ENCODE measurements at regions not wholly inside any gene's neighbourhood (a gene's known extent, or its start where the extent isn't known, plus 50 kb on each side); places are given as distances from the start of the nearest gene placed in this dataset.
"Not testable (repeated sequence)": the region's sequence is repeated elsewhere in the genome, so short reads cannot be mapped to it uniquely, and the experiment has no call there.

GRCh38 chr16:29184738-29185438 lies 200.0 kb downstream of the LAT start:
- not testable (repeated sequence) for H3K4me3 Mint-ChIP-seq, H3K4me1 Mint-ChIP-seq, ATAC-seq, H3K27me3 Mint-ChIP-seq, H3K27ac Mint-ChIP-seq, H3K9me3 Mint-ChIP-seq, DNase-seq

DNA sequence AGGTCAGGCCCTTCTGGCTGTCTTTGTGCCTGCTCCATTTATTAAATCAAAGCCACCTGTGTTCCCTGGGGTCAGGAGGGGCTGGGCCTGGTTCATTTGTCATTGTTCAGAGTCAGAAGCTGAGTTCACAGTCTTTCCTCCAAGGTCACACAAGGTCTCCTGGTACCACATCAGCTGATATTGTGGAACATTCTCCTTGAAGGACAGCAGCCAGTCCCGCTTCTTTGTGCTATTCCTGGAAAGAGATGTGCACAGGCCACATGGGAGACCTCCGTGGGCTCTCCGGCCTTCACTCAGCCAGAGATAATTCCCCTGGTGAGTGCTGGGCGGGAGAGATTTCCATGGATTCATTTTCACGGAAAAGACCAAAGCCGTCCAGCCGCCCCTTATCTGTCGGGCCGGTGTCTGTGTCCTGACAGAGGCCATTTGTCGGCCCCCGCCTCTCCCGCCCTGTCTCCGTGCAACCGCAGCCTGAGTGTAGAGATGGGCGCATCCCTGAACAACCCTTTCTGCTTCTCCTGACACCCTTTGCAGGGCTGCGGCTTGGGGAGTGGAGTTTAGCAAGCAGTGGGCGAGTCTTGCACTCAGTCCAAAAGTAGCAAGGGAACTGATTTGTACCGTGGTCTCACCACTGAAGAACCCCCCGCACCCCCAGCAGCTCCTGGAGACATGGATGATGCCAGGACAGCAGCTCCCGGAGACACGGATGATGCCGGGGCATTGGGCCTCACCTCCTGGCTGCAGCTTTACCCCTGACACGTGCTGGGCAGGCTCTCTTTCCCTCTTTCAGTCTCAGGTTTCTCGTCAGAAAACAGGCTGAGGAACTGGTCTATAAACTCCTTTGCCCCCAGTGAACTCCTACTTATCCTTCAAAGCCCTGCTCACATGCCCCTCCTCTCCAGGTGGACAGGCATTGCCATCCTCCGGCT lies 198.4 kb downstream of the LAT start:
- DNase-seq, ATAC-seq, H3K9me3 Mint-ChIP-seq, H3K4me1 Mint-ChIP-seq, H3K27me3 Mint-ChIP-seq, H3K4me3 Mint-ChIP-seq, H3K27ac Mint-ChIP-seq: not testable (repeated sequence)

DNA sequence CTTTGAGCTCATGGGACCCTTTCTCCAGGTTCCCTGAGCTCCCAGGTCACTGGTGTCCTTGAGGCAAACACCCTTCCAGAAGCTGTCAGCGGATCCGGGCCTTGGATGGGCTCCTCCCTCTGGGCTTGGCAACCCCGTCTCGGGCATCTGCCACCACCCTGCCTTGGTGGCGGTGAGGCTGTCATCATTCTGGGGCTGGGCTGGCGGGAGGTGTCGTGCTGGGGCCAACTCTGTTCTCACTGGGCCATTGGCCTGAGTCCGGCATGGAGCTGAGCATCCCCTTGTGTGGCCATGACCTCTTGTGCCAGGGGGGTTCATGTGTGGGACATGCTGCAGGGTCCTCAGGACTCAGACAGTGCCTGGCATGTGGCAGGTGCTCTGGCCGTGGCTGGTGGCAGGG lies 197.6 kb downstream of the LAT start:
- Mint-ChIP-seq H3K4me1 (no peaks in the 10 kb centered on the region), H3K27ac (no peak overlapping the region), H3K27me3 (no peaks in the 10 kb centered on the region), H3K4me3 (no peak overlapping the region), H3K9me3 (no peaks in the 10 kb centered on the region)
- DNase-seq: no peak
- no peak for ATAC-seq

GRCh38 chr16:29181921-29182411 lies 197.1 kb downstream of the LAT start:
- DNase-seq, H3K9me3 Mint-ChIP-seq, ATAC-seq, H3K27me3 Mint-ChIP-seq, H3K4me1 Mint-ChIP-seq, H3K4me3 Mint-ChIP-seq: not testable (repeated sequence)
- peak overlapping the region in 1 of 2 donors; percentile 80 for H3K27ac Mint-ChIP-seq

GRCh38 chr16:29181254-29181780 lies 196.5 kb downstream of the LAT start:
- not testable (repeated sequence) for DNase-seq, H3K4me3 Mint-ChIP-seq, H3K27me3 Mint-ChIP-seq, H3K9me3 Mint-ChIP-seq, H3K4me1 Mint-ChIP-seq, ATAC-seq
- peak overlapping the region in 1 of 2 donors; percentile 42 for H3K27ac Mint-ChIP-seq

DNA sequence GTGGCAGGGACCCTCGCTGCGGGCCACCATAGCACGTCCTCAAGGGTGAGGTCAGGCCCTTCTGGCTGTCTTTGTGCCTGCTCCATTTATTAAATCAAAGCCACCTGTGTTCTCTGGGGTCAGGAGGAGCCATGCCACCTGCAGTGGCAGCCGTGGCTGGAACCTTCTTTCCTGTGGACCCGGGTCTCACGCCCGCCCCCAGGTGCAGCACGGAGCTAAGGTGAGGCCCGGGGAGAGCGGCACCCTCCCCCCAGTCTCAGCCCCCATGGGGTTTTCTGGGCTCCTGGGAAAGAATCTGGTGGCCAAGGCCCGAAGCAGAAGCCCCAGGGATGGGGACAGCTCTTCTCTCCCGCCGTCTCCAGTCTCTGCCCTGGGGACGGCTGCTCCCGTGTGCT lies 195.4 kb downstream of the LAT start:
- not testable (repeated sequence) for DNase-seq, ATAC-seq, H3K4me1 Mint-ChIP-seq, H3K27me3 Mint-ChIP-seq, H3K9me3 Mint-ChIP-seq, H3K4me3 Mint-ChIP-seq, H3K27ac Mint-ChIP-seq

- H3K4me1 Mint-ChIP-seq, ATAC-seq, DNase-seq, H3K27me3 Mint-ChIP-seq, H3K9me3 Mint-ChIP-seq, H3K27ac Mint-ChIP-seq, H3K4me3 Mint-ChIP-seq: not testable (repeated sequence)
Observed at GRCh38 chr16:29179401-29180205, 194.8 kb downstream of the LAT start.

- not testable (repeated sequence) for H3K27me3 Mint-ChIP-seq, H3K4me3 Mint-ChIP-seq, DNase-seq, H3K4me1 Mint-ChIP-seq, H3K9me3 Mint-ChIP-seq, H3K27ac Mint-ChIP-seq, ATAC-seq
Observed at GRCh38 chr16:29177888-29178726, 193.3 kb downstream of the LAT start.

DNA sequence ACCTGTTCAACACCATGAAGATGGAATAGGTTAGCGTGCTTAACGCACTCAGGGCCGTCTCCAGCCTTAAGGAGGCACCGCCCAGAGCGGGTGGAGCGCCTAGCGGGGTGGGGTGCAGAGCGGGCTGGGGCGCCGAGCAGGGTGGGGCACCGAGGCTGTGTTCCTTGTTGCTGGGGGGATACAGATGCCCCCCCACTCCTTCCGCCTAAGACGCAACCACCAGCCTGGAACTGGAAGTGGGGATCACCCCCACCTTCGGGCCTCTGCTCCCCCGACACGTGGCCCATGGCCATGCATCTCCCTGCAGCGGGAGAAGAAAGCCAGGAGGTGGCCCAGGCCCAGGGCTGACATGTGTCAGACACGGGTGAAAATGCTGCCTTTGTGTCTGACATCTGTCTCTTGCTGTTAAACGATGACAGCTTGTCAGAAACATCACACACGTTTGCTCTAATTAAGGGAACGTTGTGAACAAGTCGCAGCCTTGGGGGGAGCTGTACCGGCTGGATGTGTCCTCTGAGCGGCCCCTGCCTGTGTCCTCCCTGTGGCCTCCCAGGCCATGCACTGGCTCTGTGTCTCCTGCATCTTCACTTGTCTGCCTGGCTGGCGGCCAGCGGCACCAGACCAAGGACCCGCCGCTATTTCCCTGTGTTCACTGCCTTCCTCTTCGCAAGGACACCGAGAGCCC lies 192.5 kb downstream of the LAT start:
- DNase-seq, H3K27me3 Mint-ChIP-seq, H3K4me3 Mint-ChIP-seq, H3K9me3 Mint-ChIP-seq, H3K4me1 Mint-ChIP-seq, H3K27ac Mint-ChIP-seq, ATAC-seq: not testable (repeated sequence)

- not testable (repeated sequence) for ATAC-seq, H3K4me3 Mint-ChIP-seq, H3K27ac Mint-ChIP-seq, H3K4me1 Mint-ChIP-seq, H3K9me3 Mint-ChIP-seq, DNase-seq, H3K27me3 Mint-ChIP-seq
Observed at GRCh38 chr16:29176822-29177202, 192.0 kb downstream of the LAT start.

DNA sequence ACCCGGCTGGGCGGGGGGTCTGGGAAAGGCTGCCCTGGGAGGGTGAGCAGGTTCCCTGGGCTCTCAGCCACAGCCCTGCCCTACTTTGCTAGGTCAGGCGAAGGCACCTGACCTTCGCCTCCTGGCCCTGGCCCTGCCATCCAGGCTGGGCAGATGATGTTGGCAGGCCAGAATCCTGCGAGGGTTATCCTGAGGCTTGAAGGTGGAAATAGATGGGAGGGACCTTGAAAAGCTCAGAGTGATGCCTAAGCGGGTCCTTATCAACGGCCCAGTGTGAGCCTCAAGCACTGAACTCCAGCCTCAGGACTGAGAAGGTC lies 191.3 kb downstream of the LAT start:
- DNase-seq, H3K9me3 Mint-ChIP-seq, H3K27ac Mint-ChIP-seq, H3K4me3 Mint-ChIP-seq, H3K4me1 Mint-ChIP-seq, ATAC-seq, H3K27me3 Mint-ChIP-seq: not testable (repeated sequence)

- not testable (repeated sequence) for ATAC-seq, H3K4me1 Mint-ChIP-seq, H3K27me3 Mint-ChIP-seq, H3K27ac Mint-ChIP-seq, H3K9me3 Mint-ChIP-seq, DNase-seq, H3K4me3 Mint-ChIP-seq
Observed at GRCh38 chr16:29175411-29176153, 190.7 kb downstream of the LAT start.

GRCh38 chr16:29173371-29174305 lies 188.8 kb downstream of the LAT start:
- not testable (repeated sequence) for H3K4me1 Mint-ChIP-seq, H3K4me3 Mint-ChIP-seq, H3K27ac Mint-ChIP-seq, DNase-seq, H3K27me3 Mint-ChIP-seq, H3K9me3 Mint-ChIP-seq, ATAC-seq
